HCT116 (cell line): ENCODE measurements at regions not wholly inside any gene's neighbourhood (a gene's known extent, or its start where the extent isn't known, plus 50 kb on each side); places are given as distances from the start of the nearest gene placed in this dataset.
A peak's percentile ranks its signal among the peaks of the same experiment; 100 is the strongest.

Source experiments
- ATAC-seq: fragments of 200-7000 bp; cut with Tn5 transposase; 2 replicates; pipeline ENCODE4 v1.9.1; 2020; ENCODE audit warnings: mild to moderate bottlenecking, moderate library complexity
- BruUV-seq: library from RNA; stranded (reverse); fragments of 400-500 nt; replicated peaks from 2 replicates; lab custom pipeline; 2021; lab: Mats Ljungman, UMichigan
- CTCF ChIA-PET: fragments of 300-600 bp; sonication (Branson Sonifier 250); formaldehyde crosslinking; loops from one replicate; lab custom pipeline; 2021; ENCODE audit warnings: antibody characterized with exemption; lab: Charles Lee
- POLR2A ChIA-PET: fragments of 300-600, 350-600 bp; sonication (Branson Sonifier 250); formaldehyde crosslinking; loops from one replicate; lab custom pipeline; 2021; ENCODE audit warnings: antibody characterized with exemption; lab: Charles Lee
- RAD21 ChIA-PET, 2 experiments: fragments of 300-600 bp; sonication (Branson Sonifier 250); formaldehyde crosslinking; loops; one replicate each; lab custom pipeline; 2023; ENCODE audit warnings: low total read pairs in 2 of 2; ENCODE audit not compliant: uncharacterized antibody in 2 of 2, unreplicated experiment in 2 of 2, low non-redundant PET in 1 of 2; lab: Charles Lee
- DNase-seq: peaks from one replicate; pipeline ENCODE4 v3.0.0-alpha.2; 2010; ENCODE audit warnings: low read depth, low spot score
- H2AFZ ChIP-seq: fragments of 200-600 bp; shearing (Covaris generic), sonication (generic); 2 replicates; pipeline ENCODE4 v1.6.1; 2017; ENCODE audit warnings: low read depth, mixed run types, mixed read lengths, antibody characterized with exemption, low read length; ENCODE audit not compliant: poor library complexity, severe bottlenecking
- H3K27ac ChIP-seq: 2 replicates; pipeline ENCODE4 v1.5.1; 2012; ENCODE audit warnings: low read depth, low read length
- H3K27me3 ChIP-seq: fragments of 200-600 bp; sonication (generic); 2 replicates; pipeline ENCODE4 v1.6.1; 2016; ENCODE audit warnings: mixed run types, low read length, mixed read lengths; ENCODE audit not compliant: insufficient read depth
- H3K36me3 ChIP-seq, 2 experiments: fragments of 200-500 bp in 1 of 2; fragments of 200-600 bp in 1 of 2; sonication (Bioruptor generic) in 1 of 2; sonication (generic) in 1 of 2; 2 replicates each; pipeline versions ENCODE4 v1.5.1 to v1.6.1; 2014 to 2016; ENCODE audit warnings: low read length in 2 of 2, inconsistent platforms in 1 of 2, mixed read lengths in 1 of 2, mixed run types in 1 of 2; ENCODE audit not compliant: insufficient read depth in 2 of 2, control insufficient read depth in 1 of 2
- H3K4me1 ChIP-seq, 2 experiments: fragments of 200-600 bp in 1 of 2; sonication (generic) in 1 of 2; 2 replicates each; pipeline versions ENCODE4 v1.5.1 to v1.6.1; 2012 to 2017; ENCODE audit warnings: low read length in 2 of 2, inconsistent platforms in 1 of 2, mild to moderate bottlenecking in 1 of 2, mixed read lengths in 1 of 2, mixed run types in 1 of 2, moderate library complexity in 1 of 2; ENCODE audit not compliant: insufficient read depth in 2 of 2, control insufficient read depth in 1 of 2
- H3K4me2 ChIP-seq: fragments of 200-600 bp; sonication (generic); 2 replicates; pipeline ENCODE4 v1.6.1; 2017; ENCODE audit warnings: mixed run types, low read length, mixed read lengths
- H3K4me3 ChIP-seq, 2 experiments: fragments of 200-600 bp in 1 of 2; sonication (generic) in 1 of 2; replicated peaks in 1 of 2; 2 replicates each; pipeline ENCODE4 v1.5.1; 2011 to 2016; ENCODE audit warnings: low read length in 2 of 2, control low read depth in 1 of 2, low read depth in 1 of 2, mild to moderate bottlenecking in 1 of 2, mixed read lengths in 1 of 2, mixed run types in 1 of 2
- H3K79me2 ChIP-seq: fragments of 200-600 bp; sonication (generic); 2 replicates; pipeline ENCODE4 v1.6.1; 2017; ENCODE audit warnings: mild to moderate bottlenecking, mixed run types, low read length, moderate library complexity, mixed read lengths; ENCODE audit not compliant: insufficient read depth
- H3K9ac ChIP-seq: fragments of 200-600 bp; sonication (generic); 2 replicates; pipeline ENCODE4 v1.6.1; 2016; ENCODE audit warnings: low read length, mixed read lengths
- H3K9me2 ChIP-seq: fragments of 200-600 bp; sonication (generic), shearing (Covaris generic); 2 replicates; pipeline ENCODE4 v1.6.1; 2017; ENCODE audit warnings: mixed run types, mild to moderate bottlenecking, moderate library complexity; ENCODE audit not compliant: insufficient read depth
- H3K9me3 ChIP-seq, 2 experiments: fragments of 200-500 bp in 1 of 2; fragments of 200-600 bp in 1 of 2; sonication (Bioruptor generic) in 1 of 2; sonication (generic) in 1 of 2; 2 replicates each; pipeline ENCODE4 v1.6.1; 2014 to 2017; ENCODE audit warnings: low read length in 2 of 2, mixed read lengths in 2 of 2, inconsistent platforms in 1 of 2, low read depth in 1 of 2, mild to moderate bottlenecking in 1 of 2, mixed run types in 1 of 2, moderate library complexity in 1 of 2; ENCODE audit not compliant: control insufficient read depth in 1 of 2, insufficient read depth in 1 of 2
- H4K20me1 ChIP-seq: fragments of 200-600 bp; sonication (generic), shearing (Covaris generic); 2 replicates; pipeline ENCODE4 v1.6.1; 2017; ENCODE audit warnings: mixed run types, mild to moderate bottlenecking, moderate library complexity; ENCODE audit not compliant: insufficient read depth
- CBX3 ChIP-seq: IDR thresholded peaks from 2 replicates; pipeline ENCODE4 v1.6.1; 2012; ENCODE audit warnings: low read depth
- CEBPB ChIP-seq: IDR thresholded peaks from 2 replicates; pipeline ENCODE4 v1.6.1; 2012; ENCODE audit warnings: low read depth
- CTCF ChIP-seq, 3 experiments: fragments of 200-600 bp in 1 of 3; sonication (generic) in 1 of 3; IDR thresholded peaks in 2 of 3; conservative IDR thresholded peaks in 1 of 3; 2 replicates each; pipeline ENCODE4 v1.5.1; 2012 to 2017; ENCODE audit warnings: low read depth in 2 of 3, low read length in 2 of 3, antibody characterized with exemption in 1 of 3, borderline replicate concordance in 1 of 3, control low read depth in 1 of 3, mild to moderate bottlenecking in 1 of 3, mixed read lengths in 1 of 3, mixed run types in 1 of 3, moderate library complexity in 1 of 3; ENCODE audit not compliant: insufficient read depth in 1 of 3
- POLR2A ChIP-seq: IDR thresholded peaks from 2 replicates; pipeline ENCODE4 v1.7.0; 2011; ENCODE audit warnings: borderline replicate concordance; ENCODE audit not compliant: insufficient read depth, insufficient read length; ENCODE audit errors: extremely low read depth
- POLR2AphosphoS5 ChIP-seq: IDR thresholded peaks from 2 replicates; pipeline ENCODE4 v1.6.1; 2011; ENCODE audit warnings: mild to moderate bottlenecking, low read depth, low read length, moderate library complexity
- RAD21 ChIP-seq: IDR thresholded peaks from 2 replicates; pipeline ENCODE4 v1.6.1; 2012; ENCODE audit warnings: low read depth, mild to moderate bottlenecking
- REST ChIP-seq: IDR thresholded peaks from 2 replicates; pipeline ENCODE4 v1.6.1; 2012; ENCODE audit warnings: low read depth
- SRF ChIP-seq: IDR thresholded peaks from 2 replicates; pipeline ENCODE4 v1.6.1; 2012; ENCODE audit warnings: low read depth
- YY1 ChIP-seq: IDR thresholded peaks from 2 replicates; pipeline ENCODE4 v1.6.1; 2011; ENCODE audit warnings: low read length, low read depth, moderate library complexity, mild to moderate bottlenecking; ENCODE audit not compliant: insufficient replicate concordance; ENCODE audit errors: extremely low read depth
- ZBTB33 ChIP-seq: IDR thresholded peaks from 2 replicates; pipeline ENCODE4 v1.6.1; 2011; ENCODE audit warnings: mild to moderate bottlenecking, low read length, moderate library complexity; ENCODE audit not compliant: insufficient replicate concordance; ENCODE audit errors: extremely low read depth
- ZFX ChIP-seq: fragments of 450-650 bp; IDR thresholded peaks from 2 replicates; pipeline ENCODE4 v1.6.1; 2017
- intact Hi-C: fragments of 100-400 bp; cut with micrococcal nuclease; formaldehyde crosslinking; loops from 2 replicates; pipeline ENCODE4 v1.10.0; 2022
- TF ChIP-seq, protein P1 (sequence below): IDR thresholded peaks from 2 replicates; pipeline ENCODE4 v1.6.1; 2012

GRCh38 chr2:203650860-203651613 is 55.4 kb upstream of the CD28 start:
- Histone ChIP-seq H3K9ac (no peak overlapping the region), H3K79me2 (no peaks in the 10 kb centered on the region), H3K4me2 (no peak overlapping the region), H2AFZ (peak overlapping the region; percentile 82), H3K36me3 (no peaks in the 10 kb centered on the region), H4K20me1 (no peaks in the 10 kb centered on the region), H3K27ac (no peak overlapping the region), H3K9me2 (no peaks in the 10 kb centered on the region), H3K27me3 (no peaks in the 10 kb centered on the region), H3K9me3 (no peaks in the 10 kb centered on the region), H3K4me1 (peaks cover 0 to 9% of the 10 kb centered on the region in 2 experiments; a peak in 3 of 4 replicates), H3K4me3 (no peak overlapping the region)
- RAD21 ChIA-PET: interaction anchor here in 1 of 2 experiments (0.7 kb wide), 1 partner anchor 164 kb away, joined by 3 read pairs; no protein-coding TSS in a partner anchor
- intact Hi-C loops: loop anchor here (1.0 to 10.0 kb wide), 5 partner anchors 164 to 1066 kb away; no protein-coding TSS in a partner anchor
- no TSS peak for BruUV-seq
- DNase-seq (peak; percentile 37), ATAC-seq (peak; percentile 88)
- POLR2A ChIA-PET: no interaction called here
- CTCF ChIA-PET: interaction anchor here (0.9 kb wide), 1 partner anchor 164 kb away, joined by 3 read pairs; no protein-coding TSS in a partner anchor
- TF ChIP-seq SRF (no peak), ZFX (no peak), CEBPB (no peak), POLR2A (no peak), CBX3 (peak; percentile 39; the same call in 1 of the 2 replicates), REST (no peak), CTCF (IDR thresholded peaks at IDR 0.05 in 2 of 3, conservative IDR thresholded peaks at IDR 0.05 in 1 of 3; ENCODE audit: borderline replicate concordance in 1 of 3, insufficient read depth in 1 of 3, low read depth in 2 of 3, low read length in 2 of 3) (peak; percentile 14 to 74 (median 60); a peak in 5 of 6 replicates), RAD21 (peak; percentile 90), YY1 (no peak), POLR2AphosphoS5 (no peak), ZBTB33 (no peak)
- TF ChIP-seq, protein P1, sequence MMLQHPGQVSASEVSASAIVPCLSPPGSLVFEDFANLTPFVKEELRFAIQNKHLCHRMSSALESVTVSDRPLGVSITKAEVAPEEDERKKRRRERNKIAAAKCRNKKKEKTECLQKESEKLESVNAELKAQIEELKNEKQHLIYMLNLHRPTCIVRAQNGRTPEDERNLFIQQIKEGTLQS: no peak
